K562 (cell line): ENCODE measurements at regions not wholly inside any gene's neighbourhood (a gene's known extent, or its start where the extent isn't known, plus 50 kb on each side); places are given as distances from the start of the nearest gene placed in this dataset.
A peak's percentile ranks its signal among the peaks of the same experiment; 100 is the strongest.

Source experiments
- DACH1 ChIP-seq: fragments of 450-650 bp; IDR thresholded peaks from 2 replicates; pipeline ENCODE4 v1.6.1; 2018; ENCODE audit not compliant: partially characterized antibody
- DPF2 ChIP-seq: fragments of 450-650 bp; IDR thresholded peaks from 2 replicates; pipeline ENCODE4 v1.6.1; 2016
- FOSL1 ChIP-seq: fragments of 200-800 bp; sonication (Bioruptor generic); conservative IDR thresholded peaks from 2 replicates; pipeline ENCODE4 v1.6.1; 2016; ENCODE audit warnings: missing genetic modification characterization, missing compliant biosample characterization
- HNRNPL ChIP-seq: fragments of 200-400 bp; formaldehyde crosslinking; IDR thresholded peaks from 2 replicates; pipeline ENCODE4 v1.6.1; 2017; ENCODE audit warnings: low read depth, mild to moderate bottlenecking, low read length
- MED1 ChIP-seq: sonication (generic); formaldehyde crosslinking; IDR thresholded peaks from 2 replicates; pipeline ENCODE4 v1.8.1; 2023; ENCODE audit warnings: missing genetic modification reagents, borderline replicate concordance
- NONO ChIP-seq, 2 experiments: fragments of 200-400 bp in 1 of 2; fragments of 450-650 bp in 1 of 2; formaldehyde crosslinking in 1 of 2; IDR thresholded peaks; 2 replicates each; pipeline ENCODE4 v1.6.1; 2017; ENCODE audit warnings: low read depth in 2 of 2, mild to moderate bottlenecking in 2 of 2, moderate library complexity in 2 of 2, low read length in 1 of 2
- NR2C1 ChIP-seq, 2 experiments: fragments of 450-650 bp; IDR thresholded peaks; 2 replicates each; pipeline ENCODE4 v1.6.1; 2017; ENCODE audit warnings: mild to moderate bottlenecking in 2 of 2, antibody characterized with exemption in 1 of 2, inconsistent platforms in 1 of 2, missing compliant biosample characterization in 1 of 2, missing genetic modification characterization in 1 of 2
- PBX2 ChIP-seq, 2 experiments: IDR thresholded peaks in 1 of 2; conservative IDR thresholded peaks in 1 of 2; 2 replicates each; pipeline ENCODE4 v1.6.1; 2016; ENCODE audit warnings: low read depth in 2 of 2, mild to moderate bottlenecking in 1 of 2, missing compliant biosample characterization in 1 of 2, missing genetic modification characterization in 1 of 2, moderate library complexity in 1 of 2
- SIRT6 ChIP-seq: IDR thresholded peaks from one replicate; pipeline ENCODE4 v1.6.1; 2012; ENCODE audit warnings: low read depth, mild to moderate bottlenecking, control low read depth, inconsistent platforms, low read length, moderate library complexity
- SMAD3 ChIP-seq: fragments of 450-650 bp; formaldehyde crosslinking; conservative IDR thresholded peaks from 2 replicates; pipeline ENCODE4 v1.4.0; 2020; ENCODE audit warnings: mild to moderate bottlenecking
- TAL1 ChIP-seq: fragments of 450-650 bp; IDR thresholded peaks from 2 replicates; pipeline ENCODE4 v1.6.1; 2016; ENCODE audit warnings: mild to moderate bottlenecking
- ZKSCAN3 ChIP-seq: fragments of 250-450 bp; sonication (Bioruptor Pico); IDR thresholded peaks from 2 replicates; pipeline ENCODE4 v1.4.0; 2020
- ZNF121 ChIP-seq: sonication (generic); formaldehyde crosslinking; conservative IDR thresholded peaks from 2 replicates; pipeline ENCODE4 v1.8.0; 2022; ENCODE audit warnings: missing genetic modification reagents
- ZNF316 ChIP-seq: fragments of 450-650 bp; IDR thresholded peaks from 2 replicates; pipeline ENCODE4 v1.6.1; 2016
- ZNF318 ChIP-seq, 2 experiments: fragments of 450-650 bp; IDR thresholded peaks; 2 replicates each; pipeline ENCODE4 v1.6.1; 2016; ENCODE audit warnings: mild to moderate bottlenecking in 2 of 2, borderline replicate concordance in 1 of 2, low read depth in 1 of 2, moderate library complexity in 1 of 2
- ZNF584 ChIP-seq: fragments of 200-800 bp; sonication (Bioruptor generic); IDR thresholded peaks from 2 replicates; pipeline ENCODE4 v1.6.1; 2016; ENCODE audit warnings: low read depth, mild to moderate bottlenecking, missing genetic modification characterization, missing compliant biosample characterization
- ZNF589 ChIP-seq: fragments of 200-800 bp; sonication (Bioruptor generic); IDR thresholded peaks from 2 replicates; pipeline ENCODE4 v1.6.1; 2016; ENCODE audit warnings: low read depth, missing genetic modification characterization, missing compliant biosample characterization

- TF ChIP-seq NR2C1 (IDR thresholded peaks at IDR 0.05) (no peak; the same call in 1 of the 2 replicates), NR2C1 (tag; IDR thresholded peaks at IDR 0.05) (peak; percentile 58), SMAD3 (peak; percentile 84; the same call in 1 of the 2 replicates), ZNF584 (CRISPR knock-in tag) (peak; percentile 77; the same call in 1 of the 2 replicates), NONO (IDR thresholded peaks at IDR 0.05; ENCODE audit: low read depth in 2 of 2, low read length in 1 of 2) (peak in 1 of 2 experiments; percentile 69; a peak in 1 of 4 replicates), ZNF589 (CRISPR knock-in tag) (peak; percentile 88; the same call in 1 of the 2 replicates), MED1 (no peak), ZNF318 (IDR thresholded peaks at IDR 0.05; ENCODE audit: borderline replicate concordance in 1 of 2, low read depth in 1 of 2) (0 out of 4 replicates have a peak, but pooled peaks of 1 of the 2 experiments have one; percentile 9), DPF2 (peak; percentile 98), FOSL1 (peak; percentile 72; the same call in 1 of the 2 replicates), ZNF316 (peak; percentile 46; the same call in 1 of the 2 replicates), ZKSCAN3 (CRISPR knock-in tag) (no peak), DACH1 (peak; percentile 72), PBX2 (CRISPR knock-in tag; IDR thresholded peaks at IDR 0.05; ENCODE audit: low read depth) (no peak), PBX2 (tag; conservative IDR thresholded peaks at IDR 0.05; ENCODE audit: low read depth) (peak; percentile 89), HNRNPL (no peak), SIRT6 (no peak), TAL1 (peak; percentile 96), ZNF121 (CRISPR knock-in tag) (no peak)
Measured at GRCh38 chr12:93315907-93316622, 61.7 kb upstream of the NUDT4 start (continued).
